Stimulated activated CD8-positive, alpha-beta memory T cell treated with anti-CD3 and anti-CD28 coated beads, Interleukin-12 subunit alpha, Interleukin-12 subunit beta, amount 100 ng/mL, for 4 hours (primary cell): ENCODE measurements at regions not wholly inside any gene's neighbourhood (a gene's known extent, or its start where the extent isn't known, plus 50 kb on each side); places are given as distances from the start of the nearest gene placed in this dataset.

ENCODE experiments used
- DNase-seq: peaks from one replicate; pipeline ENCODE4 v3.0.0-alpha.2; 2020; ENCODE audit warnings: low read depth

DNA sequence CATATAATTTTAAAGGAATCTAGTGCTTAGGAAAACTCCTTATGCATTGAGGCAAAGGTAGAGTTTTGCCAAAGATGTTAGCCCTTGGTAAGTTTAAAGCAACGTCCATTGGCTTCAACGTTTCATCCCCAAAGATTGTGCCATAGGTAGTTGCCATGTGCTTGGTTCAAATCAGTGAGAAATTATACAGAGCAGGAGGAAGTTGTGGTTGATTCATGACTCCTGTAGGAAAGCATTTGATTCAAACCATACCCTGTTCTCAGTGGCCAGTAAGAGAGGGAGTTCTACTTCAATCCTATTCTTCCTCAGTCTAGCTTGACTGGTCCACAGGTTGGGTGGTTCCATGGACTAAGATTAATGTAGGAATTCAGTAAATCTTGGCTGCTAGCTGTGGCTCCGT lies 535.6 kb downstream of the QKI start:
- DNase-seq: no peak

DNA sequence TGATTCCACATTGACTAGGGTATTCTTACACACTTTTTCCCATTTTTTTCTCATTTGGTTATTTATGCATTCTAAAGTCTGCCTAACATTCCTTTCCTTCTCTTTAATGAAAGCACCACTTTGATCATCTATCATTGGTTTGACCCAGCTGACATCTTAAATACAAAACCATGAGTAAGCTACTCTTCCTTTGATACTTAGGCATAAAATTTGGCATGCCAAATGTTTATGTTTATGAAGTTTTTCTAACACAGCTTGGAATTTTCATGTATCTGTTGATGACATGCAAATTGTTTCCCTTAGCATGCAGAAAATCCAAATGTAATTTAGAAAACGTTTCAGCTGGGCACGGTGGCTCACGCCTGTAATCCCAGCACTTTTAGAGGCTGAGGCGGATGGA lies 534.9 kb downstream of the QKI start:
- no peak for DNase-seq

DNA sequence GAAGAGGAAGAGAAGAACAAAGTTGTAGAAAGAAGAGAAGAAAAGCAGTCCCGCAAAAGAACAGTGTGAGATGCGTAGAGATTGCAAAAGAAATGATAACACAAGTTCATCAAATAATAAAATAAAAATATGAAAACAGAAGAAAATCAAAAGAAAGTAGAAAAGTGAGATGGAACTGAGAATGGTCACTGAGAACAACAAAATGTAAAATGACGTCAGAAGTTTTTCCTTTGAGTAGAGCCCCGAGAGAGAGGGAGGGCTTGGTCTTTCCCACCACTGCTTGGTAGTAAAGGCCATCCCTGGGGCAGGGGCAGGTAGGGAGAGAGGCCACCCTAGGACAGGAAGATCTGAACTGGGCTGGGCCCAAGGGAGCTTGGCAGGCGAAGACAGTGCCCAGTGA lies 533.7 kb downstream of the QKI start:
- DNase-seq: no peak

DNA sequence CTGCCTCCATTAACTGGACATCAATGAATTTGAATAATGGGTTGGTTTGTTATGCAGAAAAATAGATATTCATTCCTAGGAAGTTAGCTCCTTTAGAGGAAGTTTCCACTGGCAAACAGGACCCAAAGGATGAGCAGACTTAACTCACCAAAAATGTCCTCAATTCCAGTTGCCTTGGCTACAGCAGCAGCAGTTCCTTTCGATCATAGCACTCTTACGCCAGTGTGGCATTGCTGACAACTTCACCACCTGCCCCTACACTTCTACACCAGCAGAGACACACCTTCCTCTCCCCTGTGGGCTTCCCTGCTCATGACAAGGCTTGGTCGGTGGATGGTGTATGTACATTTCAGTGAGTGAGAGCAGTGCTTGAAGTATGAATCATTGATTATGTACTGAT lies 532.8 kb downstream of the QKI start:
- DNase-seq: no peak

DNA sequence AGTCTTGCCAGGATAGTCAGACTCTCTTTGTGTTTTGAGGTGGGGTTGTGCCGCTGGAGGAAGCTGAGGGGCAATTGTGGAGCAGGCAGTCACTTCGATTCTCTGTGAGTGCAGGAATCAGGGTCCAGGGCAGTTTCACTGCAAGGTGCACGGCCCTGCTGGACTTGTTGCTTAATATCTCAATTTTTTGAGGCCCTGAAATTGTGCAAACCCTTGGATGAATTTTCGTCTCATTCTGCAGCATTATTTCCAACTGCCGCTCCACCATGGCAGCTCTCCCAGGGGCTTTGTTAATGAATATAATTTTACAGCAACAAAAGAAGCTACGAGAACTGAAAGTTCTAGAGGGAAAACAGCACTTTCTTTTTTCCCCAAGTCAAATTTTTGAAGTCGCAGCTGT lies 531.9 kb downstream of the QKI start:
- DNase-seq: no peak

DNA sequence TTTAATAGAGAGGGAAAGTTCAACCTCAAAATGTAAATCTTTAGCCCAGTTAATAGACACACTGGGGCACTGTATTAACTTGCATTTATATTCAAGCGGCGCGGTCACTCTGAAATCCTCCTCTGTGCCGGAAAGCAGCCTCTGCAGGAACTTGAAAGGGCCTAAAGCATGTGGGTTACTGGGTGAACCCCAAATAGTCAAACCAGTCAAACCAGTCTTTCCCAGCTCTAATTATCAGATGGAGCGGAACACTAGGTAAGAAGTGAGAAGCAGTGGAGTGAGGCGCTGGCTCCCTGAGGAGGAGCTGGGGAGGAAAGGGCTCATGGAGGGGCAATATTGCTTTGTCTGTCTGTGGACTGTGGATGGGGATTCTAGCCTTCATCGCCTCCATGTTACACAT lies 531.3 kb downstream of the QKI start:
- no peak for DNase-seq

DNA sequence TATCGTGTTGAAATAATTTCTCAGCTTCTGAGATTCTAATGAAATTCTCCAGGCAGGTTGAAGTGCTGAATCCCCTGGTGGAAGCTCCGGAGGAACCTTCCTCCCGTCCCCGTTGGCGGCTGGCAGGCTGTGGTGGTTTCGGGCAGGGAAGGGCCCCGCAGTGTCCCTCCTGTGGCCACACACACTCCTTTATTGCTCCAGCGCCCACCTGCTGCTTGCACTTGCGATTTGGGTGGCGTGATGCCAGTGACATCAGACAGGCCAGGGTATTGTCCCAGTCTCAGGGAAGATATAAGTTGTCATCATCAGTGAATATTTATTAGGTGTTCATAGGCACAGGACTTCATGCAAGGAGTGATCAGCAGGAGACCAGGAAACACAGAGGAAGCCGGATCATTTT lies 530.4 kb downstream of the QKI start:
- DNase-seq: no peak

DNA sequence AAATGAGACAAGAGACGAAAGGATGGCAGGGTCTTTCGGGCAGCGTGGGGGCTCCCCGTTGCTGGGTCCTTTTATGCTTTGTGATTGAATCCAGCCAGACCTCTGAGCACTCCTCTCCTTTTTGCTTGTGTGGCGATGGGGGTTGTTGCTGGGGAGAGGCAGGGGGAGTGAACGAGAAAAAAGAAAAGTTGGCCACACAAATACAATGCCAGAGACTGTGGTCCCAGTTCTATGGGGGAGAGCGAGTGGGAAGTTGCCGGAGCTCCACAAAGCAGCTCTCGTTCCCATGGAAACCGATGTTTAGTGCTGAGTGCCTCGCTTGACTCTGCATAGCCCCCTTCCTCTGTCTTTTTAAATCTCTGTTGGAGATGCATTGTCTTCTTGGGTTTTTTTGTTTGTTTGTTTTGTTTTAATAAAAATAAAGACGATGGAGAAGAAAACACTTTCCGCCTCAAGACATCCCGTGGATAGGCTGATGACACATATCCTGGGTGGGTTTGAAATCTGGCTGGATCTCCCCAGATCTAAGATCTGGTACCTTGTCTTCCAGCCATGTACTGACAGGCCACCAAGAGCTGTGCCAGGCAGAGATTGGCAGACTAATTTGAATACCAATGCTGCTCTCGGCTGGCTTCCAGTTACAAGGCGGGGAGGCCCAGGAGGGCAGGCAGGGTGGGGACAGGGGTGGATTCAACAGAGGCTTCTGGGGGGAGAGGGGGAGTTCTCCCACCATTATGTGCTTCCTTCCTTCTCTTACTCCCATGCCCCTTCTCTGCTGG lies 529.3 kb downstream of the QKI start:
- DNase-seq: no peak

DNA sequence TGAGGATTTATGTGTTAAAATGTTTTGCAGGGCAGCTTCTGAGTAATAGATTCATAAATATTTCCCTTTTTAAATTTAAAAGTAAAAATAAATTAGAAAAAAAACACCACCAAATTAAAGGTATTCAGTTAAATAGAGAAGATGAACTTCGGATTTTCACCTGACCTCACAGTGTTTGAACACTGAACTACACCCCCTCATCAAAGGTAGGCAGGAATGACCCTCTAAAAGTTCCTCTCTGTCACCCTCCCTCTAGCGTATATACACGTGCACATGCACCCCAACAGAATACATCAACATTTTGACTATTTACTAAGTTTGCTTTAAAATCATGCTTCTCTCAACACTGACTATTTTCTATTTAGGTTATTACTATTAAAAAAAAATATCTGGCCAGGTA lies 528.3 kb downstream of the QKI start:
- DNase-seq: no peak

DNA sequence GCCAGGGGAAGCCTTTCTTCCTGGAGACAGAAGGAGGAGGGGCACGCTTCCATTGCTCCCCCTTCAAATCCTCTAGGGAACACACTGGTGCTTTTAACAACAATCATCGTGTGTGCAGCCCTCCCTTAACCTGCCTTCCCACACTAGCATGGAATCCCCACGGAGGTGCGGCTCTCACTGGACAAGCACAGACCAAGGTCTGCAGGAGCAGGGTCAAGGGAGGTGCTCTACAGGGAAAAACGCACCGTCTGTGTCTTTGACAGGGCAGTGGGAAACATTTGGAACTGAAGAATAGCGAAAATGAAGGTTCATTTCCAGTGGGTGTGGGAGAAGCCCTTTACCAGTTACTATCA lies 527.1 kb downstream of the QKI start:
- DNase-seq: no peak

DNA sequence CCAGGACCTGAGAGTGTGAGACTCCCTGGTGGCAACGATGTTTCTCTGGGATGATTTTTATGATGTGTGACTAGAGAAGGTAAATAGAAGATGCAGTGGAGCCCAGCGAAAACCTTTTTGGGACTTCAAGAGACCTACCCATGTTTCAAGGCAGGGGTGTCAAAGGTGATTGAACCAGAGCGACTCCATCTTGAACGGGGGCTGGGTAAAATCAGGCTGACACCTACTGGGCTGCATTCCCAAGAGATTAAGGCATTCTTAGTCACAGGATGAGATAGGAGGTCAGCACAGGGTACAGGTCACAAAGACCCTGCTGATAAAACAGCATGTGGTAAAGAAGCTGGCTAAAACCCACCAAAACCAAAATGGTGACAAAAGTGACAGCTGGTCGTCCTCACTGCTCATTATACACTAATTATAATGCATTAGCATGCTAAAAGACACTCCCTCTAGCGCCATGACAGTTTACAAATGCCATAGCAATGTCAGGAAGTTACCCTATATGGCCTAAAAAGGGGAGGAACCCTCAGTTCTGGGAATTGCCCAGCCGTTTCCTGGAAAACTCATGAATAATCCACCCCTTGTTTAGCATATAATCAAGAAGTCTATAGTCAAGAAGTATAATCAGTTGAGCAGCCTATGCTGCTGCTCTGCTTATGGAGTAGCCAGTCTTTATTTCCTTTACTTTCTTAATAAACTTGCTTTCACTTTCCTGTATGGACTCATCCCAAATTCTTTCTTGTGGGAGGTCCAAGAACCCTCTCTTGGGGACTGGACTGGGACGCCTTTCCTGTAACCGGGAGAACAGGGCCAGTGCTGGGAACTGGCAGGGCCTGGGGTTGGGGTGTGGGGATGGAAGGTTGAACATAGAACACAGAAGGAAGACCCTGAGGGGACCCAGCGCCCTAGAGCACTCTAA lies 526.4 kb downstream of the QKI start:
- no peak for DNase-seq

DNA sequence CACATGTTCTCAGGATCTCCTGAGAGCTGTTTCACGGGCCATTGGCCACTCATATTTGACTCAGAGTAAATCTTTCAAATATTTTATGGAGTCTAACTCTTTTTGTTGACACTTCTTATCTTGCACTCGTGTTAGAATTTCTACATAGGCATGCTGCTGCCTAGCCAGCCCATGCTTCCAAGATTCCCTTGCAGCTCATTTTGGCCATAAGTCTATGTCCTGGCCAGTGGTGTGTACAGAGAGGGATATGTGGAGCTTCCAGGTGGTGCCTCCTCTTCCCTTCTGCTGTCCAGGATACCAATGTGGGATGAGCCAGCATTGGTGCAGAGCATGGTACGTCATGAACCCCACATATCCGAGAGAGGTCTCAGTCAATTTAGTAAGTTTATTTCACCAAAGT lies 522.6 kb downstream of the QKI start:
- no peak for DNase-seq

DNA sequence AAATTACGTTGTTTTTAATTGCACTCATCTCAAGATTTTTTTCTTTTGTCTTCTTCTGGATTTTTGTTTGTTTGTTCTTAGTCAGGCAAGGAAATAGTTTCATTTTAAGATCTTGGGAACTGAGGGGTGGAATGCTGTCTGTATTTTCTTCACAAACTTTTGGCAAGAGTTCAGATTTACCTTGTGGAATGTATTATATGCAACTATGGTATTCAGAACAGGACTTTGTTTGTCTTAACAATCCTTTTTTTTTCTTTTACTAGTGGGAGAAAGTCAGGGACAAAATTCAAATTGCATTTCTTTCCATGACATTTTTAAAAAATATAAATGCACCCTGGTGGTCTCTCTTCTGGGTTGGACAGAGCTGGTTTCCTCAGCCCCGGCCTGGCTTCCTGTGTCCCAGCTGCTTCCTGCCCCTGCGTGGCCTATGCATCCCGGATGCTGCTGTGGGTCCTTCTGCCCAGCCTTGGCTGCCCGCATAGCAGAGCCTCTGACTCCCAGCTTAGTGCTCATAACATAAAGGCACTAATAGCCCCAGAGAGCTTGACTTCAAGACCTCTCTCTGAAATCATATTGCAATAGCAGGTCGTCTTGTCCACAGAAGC lies 520.7 kb downstream of the QKI start:
- no peak for DNase-seq

DNA sequence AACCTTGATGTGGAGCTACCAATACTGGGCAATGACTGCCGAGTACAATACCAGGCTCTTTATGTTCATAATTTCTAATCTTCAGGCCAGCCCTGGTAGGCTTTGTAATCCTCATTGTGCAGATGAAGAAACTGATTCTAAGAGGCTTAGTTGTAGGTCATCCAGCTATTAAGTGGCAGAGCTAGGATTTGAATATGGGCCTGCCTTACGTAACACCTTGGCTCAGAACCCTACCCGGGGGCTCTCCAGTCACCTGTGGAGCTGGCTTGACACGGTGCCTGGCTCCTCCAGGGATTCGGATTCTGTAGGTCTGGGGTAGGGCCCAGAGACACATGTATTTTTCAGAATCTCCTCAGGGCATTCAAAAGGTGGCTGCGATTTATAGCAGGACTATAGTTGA lies 515.5 kb downstream of the QKI start:
- DNase-seq: no peak

DNA sequence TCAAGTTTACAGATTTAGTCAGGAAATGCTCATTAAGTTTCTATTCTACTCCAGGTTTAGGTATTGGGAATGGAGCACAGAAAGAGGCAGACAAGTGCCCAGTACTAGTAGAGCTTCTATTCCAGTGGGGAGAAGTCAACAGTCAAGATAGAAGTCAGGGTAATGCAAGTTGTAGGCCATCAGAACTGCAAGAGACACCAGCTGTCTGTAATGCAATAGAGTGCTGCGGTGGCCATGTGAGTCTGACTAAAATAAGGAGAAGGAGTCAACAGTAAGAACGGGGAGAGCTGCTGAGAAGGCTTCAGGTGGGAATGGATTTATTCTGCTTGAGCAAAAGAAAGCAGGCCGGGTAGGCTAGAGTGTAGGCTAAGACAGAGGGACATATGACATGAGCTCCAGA lies 515.0 kb downstream of the QKI start:
- no peak for DNase-seq

DNA sequence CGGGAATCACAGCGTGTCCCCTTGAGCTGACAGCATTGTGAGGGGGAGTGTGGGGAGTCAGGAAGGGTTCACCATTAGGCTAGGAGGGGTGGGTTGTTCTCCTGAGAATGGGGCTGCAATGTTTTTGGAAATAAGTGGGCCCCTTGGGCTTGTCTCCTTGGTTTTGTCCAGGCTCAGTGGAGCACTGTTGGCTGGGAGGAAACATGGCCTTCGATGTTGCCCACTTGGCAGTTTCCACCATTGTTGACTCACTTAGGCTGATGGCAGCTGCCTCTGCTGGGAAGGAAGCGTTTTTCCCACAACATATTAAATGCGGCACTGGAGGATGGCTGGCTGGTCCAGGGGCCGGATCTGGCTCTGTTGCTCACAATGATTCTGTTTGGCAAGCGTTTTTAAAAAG lies 512.1 kb downstream of the QKI start:
- no peak for DNase-seq

DNA sequence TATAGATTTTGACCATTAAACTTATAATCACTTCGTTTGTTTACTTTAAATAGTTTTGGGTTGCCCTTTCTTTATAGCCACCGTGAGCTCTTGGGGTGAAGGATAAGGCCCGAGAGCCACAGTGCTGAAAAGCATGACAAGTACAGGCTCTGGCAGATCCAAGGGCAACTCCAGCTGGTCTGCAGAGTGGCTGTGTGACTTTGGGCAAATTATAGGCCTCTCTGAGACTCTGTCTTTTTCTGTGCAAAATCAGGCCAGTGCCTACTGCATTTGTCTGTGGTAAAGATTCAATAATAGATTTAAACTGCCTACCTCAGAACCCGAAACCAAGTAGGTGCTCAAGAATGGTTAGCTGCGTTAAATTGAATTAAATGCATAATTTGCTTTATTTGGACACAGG lies 511.3 kb downstream of the QKI start:
- DNase-seq: no peak

DNA sequence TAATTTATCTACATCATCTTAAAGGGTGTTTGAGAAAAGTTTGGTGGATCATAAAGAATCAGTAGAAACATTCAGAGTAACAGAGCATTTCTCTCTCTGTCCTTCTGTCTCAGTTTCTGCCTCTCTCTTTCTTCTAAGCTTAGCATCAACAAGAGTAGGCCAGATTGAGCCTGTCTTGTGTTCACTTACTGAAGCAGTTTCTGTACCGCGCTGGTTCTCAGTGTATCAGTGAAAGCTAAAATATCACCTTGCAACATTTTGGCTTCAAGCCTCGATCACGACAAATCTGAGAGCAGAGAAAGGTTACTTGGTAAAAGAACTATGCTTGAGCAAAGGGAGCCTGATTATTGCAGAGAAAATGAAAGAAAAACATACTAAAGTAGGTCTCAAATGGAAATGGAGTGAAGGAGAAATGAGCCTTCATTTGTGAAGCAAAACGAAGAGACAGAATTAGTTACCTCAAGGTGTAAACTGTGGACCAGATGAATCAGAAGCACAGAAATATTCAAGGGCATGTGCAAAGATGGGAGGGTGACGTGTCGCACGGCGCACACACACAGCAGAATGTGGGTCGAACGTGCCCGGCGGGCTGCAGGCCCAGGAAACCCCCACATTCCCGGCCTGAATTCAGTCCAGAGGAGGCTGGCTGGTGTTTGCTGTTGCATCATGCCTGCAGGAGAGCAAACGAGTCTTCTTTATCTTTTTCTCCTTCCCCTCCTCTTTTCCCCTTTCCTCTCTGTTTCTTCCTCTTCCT lies 509.3 kb downstream of the QKI start:
- DNase-seq: no peak

DNA sequence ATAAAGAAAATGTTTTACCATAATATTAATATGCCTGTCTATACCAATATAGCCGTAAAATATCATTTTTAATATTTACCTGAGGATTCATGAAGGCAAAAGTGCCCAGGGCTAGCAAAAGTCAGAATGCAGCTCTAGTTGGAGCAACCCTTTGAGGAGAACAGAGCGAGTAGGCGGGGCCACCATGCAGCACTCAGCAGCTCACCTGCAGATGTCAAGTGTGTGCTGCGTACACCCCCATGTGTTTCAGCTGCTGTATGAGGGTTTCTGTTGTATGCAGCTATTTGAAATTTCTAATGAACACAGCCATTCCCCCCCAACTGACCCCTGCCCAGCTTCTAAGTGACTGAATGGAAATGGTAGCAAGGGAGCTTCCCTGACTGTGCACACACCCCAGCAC lies 508.0 kb downstream of the QKI start:
- no peak for DNase-seq

DNA sequence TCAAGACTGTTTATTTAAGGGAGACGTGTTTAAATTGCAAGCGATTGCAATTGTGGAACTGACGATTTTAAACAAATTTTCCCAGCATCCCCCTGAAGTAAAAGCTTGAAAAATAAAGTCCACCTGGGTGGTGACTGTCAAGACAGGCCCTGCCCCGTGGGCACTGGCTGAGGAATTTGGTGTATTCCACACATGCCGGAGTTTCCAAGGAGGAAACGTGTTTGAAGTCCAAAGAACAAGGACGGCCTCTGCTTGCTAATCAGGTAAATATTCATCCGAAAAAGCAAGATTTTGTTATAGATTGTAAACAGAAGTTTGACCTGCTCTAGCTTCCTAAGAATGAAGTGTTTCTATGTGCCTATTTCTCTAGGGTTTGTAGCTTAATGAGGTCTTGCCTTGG lies 505.1 kb downstream of the QKI start:
- no peak for DNase-seq

DNA sequence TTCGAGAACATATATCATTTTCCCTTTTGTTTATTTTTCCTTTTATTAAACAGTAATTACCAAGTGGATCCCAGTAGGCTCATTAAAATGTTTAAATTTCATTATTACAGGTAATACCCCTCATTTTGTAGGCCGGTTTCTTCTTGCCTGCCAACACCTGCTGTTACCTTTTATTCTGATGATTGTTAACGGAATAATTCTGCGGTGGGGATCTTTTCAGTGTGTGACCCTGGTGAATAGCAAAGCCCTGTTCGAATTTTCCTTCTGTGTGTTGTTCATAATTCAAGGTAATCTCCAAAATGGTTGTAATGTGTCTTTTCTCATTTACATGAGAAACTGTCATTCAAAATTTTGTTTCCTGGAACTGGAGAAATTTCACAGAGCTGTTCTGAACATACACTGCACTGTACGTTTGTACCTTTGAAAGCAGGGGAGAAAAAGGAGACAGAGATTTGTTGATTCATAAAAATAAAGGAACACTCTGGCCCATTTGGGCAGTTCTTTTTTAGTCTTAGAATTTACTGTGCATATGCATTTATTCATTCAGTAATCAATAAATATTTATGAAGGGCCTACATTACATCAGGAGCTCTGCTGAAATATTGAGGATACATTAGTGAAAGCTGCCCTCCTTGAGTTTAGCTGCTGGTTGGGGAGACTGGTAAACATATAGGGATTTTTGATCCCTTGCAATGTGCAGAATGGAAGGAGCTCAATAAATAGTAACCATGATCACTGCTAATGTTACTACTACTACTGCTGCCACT lies 502.0 kb downstream of the QKI start:
- no peak for DNase-seq

DNA sequence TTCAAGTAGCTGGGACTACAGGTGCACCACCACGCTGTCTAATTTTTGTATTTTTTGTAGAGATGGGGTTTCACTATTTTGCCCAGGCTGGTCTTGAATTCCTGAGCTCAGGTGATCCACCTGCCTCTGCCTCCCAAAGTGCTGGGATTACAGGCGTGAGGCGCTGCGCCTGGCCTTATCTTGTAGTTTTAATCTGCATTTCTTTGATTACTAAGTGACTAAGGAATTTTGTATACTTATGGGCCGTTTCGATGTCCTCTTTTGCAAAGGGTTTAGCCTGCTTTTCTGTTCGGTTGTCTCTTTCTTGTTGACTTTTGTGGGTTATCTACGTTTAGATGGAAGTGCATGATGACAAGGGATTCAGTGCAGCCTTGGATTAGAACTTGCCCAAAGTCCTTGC lies 500.6 kb downstream of the QKI start:
- no peak for DNase-seq
